ENCODE measurements at regions not wholly inside any gene's neighbourhood (a gene's known extent, or its start where the extent isn't known, plus 50 kb on each side); places are given as distances from the start of the nearest gene placed in this dataset.

- Histone ChIP-seq H3K36me3 (ENCODE audit: insufficient read depth, low read length) (no peaks in the 10 kb centered on the region), H3K27me3 (ENCODE audit: control insufficient read depth in 1 of 2, insufficient read depth in 2 of 2, low read length in 2 of 2) (no peaks in the 10 kb centered on the region), H3K4me3 (ENCODE audit: low read length) (no peak overlapping the region), H3K4me1 (ENCODE audit: insufficient read depth, low read length) (no peaks in the 10 kb centered on the region), H3K27ac (ENCODE audit: low read depth in 1 of 2, low read length in 2 of 2) (no peak overlapping the region), H3K9me3 (ENCODE audit: control insufficient read depth in 1 of 2, insufficient read depth in 1 of 2, low read length in 2 of 2) (peaks cover 0 to 4% of the 10 kb centered on the region in 2 experiments)
- Mint-ChIP-seq H3K4me3 (no peak overlapping the region), H3K36me3 (ENCODE audit: low read depth) (no peaks in the 10 kb centered on the region), H3K27me3 (peaks cover 4% of the 10 kb centered on the region), H3K4me1 (ENCODE audit: low read depth) (no peaks in the 10 kb centered on the region), H3K27ac (no peak overlapping the region), H3K9me3 (peaks cover 5% of the 10 kb centered on the region)
- ChIA-PET CTCF (interaction anchor here (0.6 kb wide), 1 partner anchor 1911 kb away, joined by 4 read pairs; no protein-coding TSS in a partner anchor), POLR2A (no interaction called here)
- no peak for ATAC-seq (ENCODE audit: poor library complexity)
- intact Hi-C loops (cut with DNase I, micrococcal nuclease): no loop called here
- no peak for TF ChIP-seq CTCF (IDR thresholded peaks at IDR 0.05)
- no peak for DNase-seq
Measured at GRCh38 chr1:208895181-208895580, 651.0 kb upstream of the PLXNA2 start.

- Histone ChIP-seq H3K36me3 (ENCODE audit: insufficient read depth, low read length) (no peaks in the 10 kb centered on the region), H3K4me1 (ENCODE audit: insufficient read depth, low read length) (no peaks in the 10 kb centered on the region), H3K4me3 (ENCODE audit: low read length) (no peak overlapping the region), H3K9me3 (ENCODE audit: control insufficient read depth in 1 of 2, insufficient read depth in 1 of 2, low read length in 2 of 2) (peaks cover 0 to 4% of the 10 kb centered on the region in 2 experiments), H3K27ac (ENCODE audit: low read depth in 1 of 2, low read length in 2 of 2) (no peak overlapping the region), H3K27me3 (ENCODE audit: control insufficient read depth in 1 of 2, insufficient read depth in 2 of 2, low read length in 2 of 2) (no peaks in the 10 kb centered on the region)
- no peaks in the 10 kb centered on the region for H3K4me1 Mint-ChIP-seq (ENCODE audit: low read depth)
- intact Hi-C loops (cut with DNase I, micrococcal nuclease): no loop called here
- H3K9me3 Mint-ChIP-seq: peaks cover 5% of the 10 kb centered on the region
- no peak for ATAC-seq (ENCODE audit: poor library complexity)
- POLR2A ChIA-PET: no interaction called here
- no peak for TF ChIP-seq CTCF (IDR thresholded peaks at IDR 0.05)
- CTCF ChIA-PET: interaction anchor here (0.6 kb wide), 1 partner anchor 1911 kb away, joined by 4 read pairs; no protein-coding TSS in a partner anchor
- no peak overlapping the region for H3K4me3 Mint-ChIP-seq
- peaks cover 4% of the 10 kb centered on the region for H3K27me3 Mint-ChIP-seq
- no peak overlapping the region for H3K27ac Mint-ChIP-seq
- DNase-seq: no peak
- H3K36me3 Mint-ChIP-seq (ENCODE audit: low read depth): no peaks in the 10 kb centered on the region
Measured at GRCh38 chr1:208895820-208896219, 651.6 kb upstream of the PLXNA2 start.

GRCh38 chr1:208896768-208897167, 652.6 kb upstream of the PLXNA2 start:
- no peaks in the 10 kb centered on the region for H3K36me3 Mint-ChIP-seq (ENCODE audit: low read depth)
- no peak overlapping the region for H3K27ac Mint-ChIP-seq
- intact Hi-C loops (cut with DNase I, micrococcal nuclease): no loop called here
- TF ChIP-seq CTCF (IDR thresholded peaks at IDR 0.05): no peak
- no peak overlapping the region for H3K4me3 Mint-ChIP-seq
- H3K9me3 ChIP-seq (ENCODE audit: control insufficient read depth in 1 of 2, insufficient read depth in 1 of 2, low read length in 2 of 2): peaks cover 0 to 4% of the 10 kb centered on the region in 2 experiments
- ChIA-PET CTCF (no interaction called here), POLR2A (no interaction called here)
- no peak overlapping the region for H3K4me3 ChIP-seq (ENCODE audit: low read length)
- no peaks in the 10 kb centered on the region for H3K4me1 ChIP-seq (ENCODE audit: insufficient read depth, low read length)
- peaks cover 9% of the 10 kb centered on the region for H3K9me3 Mint-ChIP-seq
- no peaks in the 10 kb centered on the region for H3K36me3 ChIP-seq (ENCODE audit: insufficient read depth, low read length)
- no peaks in the 10 kb centered on the region for H3K27me3 ChIP-seq (ENCODE audit: control insufficient read depth in 1 of 2, insufficient read depth in 2 of 2, low read length in 2 of 2)
- H3K4me1 Mint-ChIP-seq (ENCODE audit: low read depth): no peaks in the 10 kb centered on the region
- H3K27me3 Mint-ChIP-seq: peaks cover 11% of the 10 kb centered on the region
- no peak for DNase-seq
- no peak for ATAC-seq (ENCODE audit: poor library complexity)
- H3K27ac ChIP-seq (ENCODE audit: low read depth in 1 of 2, low read length in 2 of 2): no peak overlapping the region
